ENCODE measurements at regions not wholly inside any gene's neighbourhood (a gene's known extent, or its start where the extent isn't known, plus 50 kb on each side); places are given as distances from the start of the nearest gene placed in this dataset.

GRCh38 chr13:40469581-40470310 lies 196.7 kb downstream of the FOXO1 start:
- TF ChIP-seq CTCF (IDR thresholded peaks at IDR 0.05) = no peak
- TF ChIP-seq POLR2A (IDR thresholded peaks at IDR 0.05) = no peak

Data from right lobe of liver (tissue), 4 donors.